Heart right ventricle (tissue), 16 donors: ENCODE measurements at regions not wholly inside any gene's neighbourhood (a gene's known extent, or its start where the extent isn't known, plus 50 kb on each side); places are given as distances from the start of the nearest gene placed in this dataset.

ENCODE experiments used
- ATAC-seq, 8 donors: fragments of 200-7000 bp; cut with Tn5 transposase; one replicate each; pipeline ENCODE4 v1.9.1; 2020; ENCODE audit warnings: mild to moderate bottlenecking in 8 of 8, moderate library complexity in 8 of 8, moderate number of reproducible peaks in 1 of 8
- DNase-seq, 2 donors: peaks; one replicate each; pipeline ENCODE4 v3.0.0-alpha.2; 2020
- H3K27ac ChIP-seq, 10 donors: fragments of 200-600 bp; sonication (generic) in 2 of 10; one replicate each; pipeline versions ENCODE4 v1.5.0 to v1.8.0; 2020 to 2022; ENCODE audit warnings: mild to moderate bottlenecking in 3 of 10
- H3K27me3 ChIP-seq, 7 donors: fragments of 200-600 bp; one replicate each; pipeline ENCODE4 v1.8.0; 2021 to 2022; ENCODE audit warnings: mild to moderate bottlenecking in 2 of 7
- H3K36me3 ChIP-seq, 9 donors: fragments of 200-600 bp; sonication (generic) in 1 of 9; one replicate each; pipeline versions ENCODE4 v1.5.0 to v1.8.0; 2020 to 2022; ENCODE audit warnings: mild to moderate bottlenecking in 2 of 9
- H3K4me1 ChIP-seq, 9 donors: fragments of 200-600 bp; sonication (generic) in 1 of 9; one replicate each; pipeline versions ENCODE4 v1.5.0 to v1.8.0; 2020 to 2022; ENCODE audit warnings: mild to moderate bottlenecking in 4 of 9
- H3K4me3 ChIP-seq, 10 donors: fragments of 200-600 bp; sonication (generic) in 2 of 10; one replicate each; pipeline versions ENCODE4 v1.5.0 to v1.8.0; 2020 to 2022; ENCODE audit warnings: mild to moderate bottlenecking in 7 of 10, moderate library complexity in 2 of 10
- H3K9me3 ChIP-seq, 11 donors: fragments of 200-600 bp in 10 of 11; sonication (generic) in 2 of 11; one replicate each; pipeline versions ENCODE4 v1.5.0 to v1.8.0; 2013 to 2022; ENCODE audit warnings: mild to moderate bottlenecking in 2 of 11, control low read depth in 1 of 11, moderate library complexity in 1 of 11
- CTCF ChIP-seq, 9 donors: fragments of 200-600 bp; sonication (generic) in 2 of 9; IDR thresholded peaks; one replicate each; pipeline versions ENCODE4 v1.5.0 to v1.8.0; 2021 to 2022; ENCODE audit warnings: antibody characterized with exemption in 9 of 9, mild to moderate bottlenecking in 5 of 9, moderate library complexity in 1 of 9
- WGBS, 2 donors: extraction: QIAGEN DNeasy Blood & Tissue Kit; methylation state at CpG; one replicate each; pipeline ENCODE4 v1.1.7; 2013; ENCODE audit warnings: inconsistent platforms in 1 of 2; 5-methylcytosine and 5-hydroxymethylcytosine counted together
- intact Hi-C, 10 donors: fragments of 100-400 bp; cut with DNase I; formaldehyde crosslinking; loops; one replicate each; pipeline versions ENCODE4 v1.11.1 to v1.14.2; 2022
- donor health status: Arrhythmogenic right ventricular cardiomyopathy.
- donor health status: ischemic (EF 13 %, LVEDD 7.1; RV severe dilation, severe dysfunction).
- donor health status: healthy with polysubstance abuse.
- donor health status: DM: no; HTN: yes; CAD: no.
- donor health status: DM: no; HTN: no; CAD: no.
- donor health status: ischemic (EF 25% LVEDD 6.9; RV normal size, moderate dysfunction).
- donor health status: ischemic (EF 25% LVEDD 5.7; RV mildly dilated, moderate dysfunction).
- donor health status: healthy.
- donor health status: DM: yes; HTN: yes; CAD: no.
- donor health status: Ischemic cardiomyopathy.
- donor health status: ischemic (EF 35%, LVEDD 5.7; RV mildly dilated, moderate dysfunction).
- donor health status: nonischemic (EF 11% LVEDD 7.7; RV severe dilation, severe dysfunction).
- donor health status: DM: yes; HTN: yes; CAD: no.
- donor health status: PGD.
- donor health status: ischemic (EF 29% LVEDD 5.4; RV normal size, mild dysfunction).
- donor health status: nonischemic (EF 23%, LVEDD 6.1; RV moderate dilation, normal function).

- 57 to 58% methylated on average over 8 of the region's 8 CpGs for WGBS, 2 donors
- Histone ChIP-seq H3K4me1 (peaks cover 2 to 57% (median 19%) of the 10 kb centered on the region in 9 donors), H3K27ac (peak overlapping the region; percentile 4 to 83 (median 56)), H3K9me3 (no peaks in the 10 kb centered on the region), H3K4me3 (no peak overlapping the region), H3K36me3 (no peaks in the 10 kb centered on the region), H3K27me3 (no peaks in the 10 kb centered on the region)
- ATAC-seq, result peak in 7 of 8 donors; percentile 33 to 75 (median 50)
- DNase-seq, result peak in 1 of 2 donors; percentile 12
- intact Hi-C loops, result loop anchor here in 1 of 10 donors (5.0 kb wide), 2 partner anchors 51 to 164 kb away; partner anchors contain the start of gene SPRY4
- TF ChIP-seq CTCF (IDR thresholded peaks at IDR 0.05), result no peak
These were observed 166.4 kb upstream of the SPRY4 start for GRCh38 chr5:142491270-142491669.

- no peak overlapping the region for H3K4me3 ChIP-seq
- H3K36me3 ChIP-seq, result no peaks in the 10 kb centered on the region
- H3K27ac ChIP-seq, result no peak overlapping the region
- H3K4me1 ChIP-seq, result peaks cover 0 to 13% (median 6%) of the 10 kb centered on the region in 9 donors
- 89 to 90% methylated on average over 2 of the region's 2 CpGs for WGBS, 2 donors
- H3K27me3 ChIP-seq, result peaks cover 0 to 4% (median 0%) of the 10 kb centered on the region in 7 donors
- no peak for TF ChIP-seq CTCF (IDR thresholded peaks at IDR 0.05)
- ATAC-seq (no peak), DNase-seq (no peak)
- intact Hi-C loops, result no loop called here
- peaks cover 0 to 14% (median 0%) of the 10 kb centered on the region in 11 donors for H3K9me3 ChIP-seq
These were observed 161.8 kb upstream of the SPRY4 start for GRCh38 chr5:142486581-142486980.

GRCh38 chr5:142486020-142486419, 161.2 kb upstream of the SPRY4 start:
- peaks cover 0 to 4% (median 0%) of the 10 kb centered on the region in 7 donors for H3K27me3 ChIP-seq
- intact Hi-C loops, result no loop called here
- TF ChIP-seq CTCF (IDR thresholded peaks at IDR 0.05), result no peak
- ATAC-seq (no peak), DNase-seq (no peak)
- H3K27ac ChIP-seq, result no peak overlapping the region
- H3K4me1 ChIP-seq, result peaks cover 0 to 9% (median 2%) of the 10 kb centered on the region in 9 donors
- no peak overlapping the region for H3K4me3 ChIP-seq
- no peaks in the 10 kb centered on the region for H3K36me3 ChIP-seq
- peaks cover 0 to 14% (median 0%) of the 10 kb centered on the region in 11 donors for H3K9me3 ChIP-seq
- 94 to 98% methylated on average over 2 of the region's 2 CpGs for WGBS, 2 donors

- Histone ChIP-seq H3K4me3 (no peak overlapping the region), H3K27me3 (peaks cover 0 to 4% (median 0%) of the 10 kb centered on the region in 7 donors), H3K4me1 (no peaks in the 10 kb centered on the region), H3K36me3 (no peaks in the 10 kb centered on the region), H3K27ac (no peak overlapping the region), H3K9me3 (peaks cover 0 to 14% (median 0%) of the 10 kb centered on the region in 11 donors)
- DNase-seq, result no peak
- WGBS, 2 donors, result 83% methylated on average over 2 of the region's 2 CpGs
- no peak for TF ChIP-seq CTCF (IDR thresholded peaks at IDR 0.05)
- ATAC-seq, result peak in 1 of 8 donors; percentile 27
- intact Hi-C loops, result no loop called here
These were observed 160.1 kb upstream of the SPRY4 start for GRCh38 chr5:142484821-142485387.
